CD4-positive, alpha-beta T cell treated with Interleukin-6 at 100 ng/mL for 8 hours (primary cell): ENCODE measurements at regions not wholly inside any gene's neighbourhood (a gene's known extent, or its start where the extent isn't known, plus 50 kb on each side); places are given as distances from the start of the nearest gene placed in this dataset.
"Not testable (repeated sequence)": the region's sequence is repeated elsewhere in the genome, so short reads cannot be mapped to it uniquely, and the experiment has no call there.

Experiments
- DNase-seq: peaks from one replicate; pipeline ENCODE4 v3.0.0-alpha.2; 2020; ENCODE audit warnings: mixed read lengths, low spot score

GRCh38 chr2:428591-428990, 140.7 kb upstream of the ALKAL2 start:
- no peak for DNase-seq

DNA sequence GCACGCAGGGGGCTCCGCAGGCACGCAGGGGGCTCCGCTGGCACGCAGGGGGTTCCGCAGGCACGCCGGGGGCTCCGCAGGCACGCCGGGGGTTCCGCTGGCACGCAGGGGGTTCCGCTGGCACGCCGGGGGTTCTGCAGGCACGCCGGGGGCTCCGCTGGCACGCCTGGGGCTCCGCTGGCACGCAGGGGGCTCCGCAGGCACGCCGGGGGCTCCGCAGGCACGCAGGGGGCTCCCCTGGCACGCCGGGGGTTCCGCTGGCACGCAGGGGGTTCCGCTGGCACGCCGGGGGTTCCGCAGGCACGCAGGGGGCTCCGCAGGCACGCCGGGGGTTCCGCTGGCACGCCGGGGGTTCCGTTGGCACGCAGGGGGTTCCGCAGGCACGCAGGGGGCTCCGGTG, 138.8 kb upstream of the ALKAL2 start:
- DNase-seq = not testable (repeated sequence)

GRCh38 chr2:425947-426346, 138.1 kb upstream of the ALKAL2 start:
- no peak for DNase-seq

- no peak for DNase-seq
Observed at GRCh38 chr2:425243-425642, 137.4 kb upstream of the ALKAL2 start.

DNA sequence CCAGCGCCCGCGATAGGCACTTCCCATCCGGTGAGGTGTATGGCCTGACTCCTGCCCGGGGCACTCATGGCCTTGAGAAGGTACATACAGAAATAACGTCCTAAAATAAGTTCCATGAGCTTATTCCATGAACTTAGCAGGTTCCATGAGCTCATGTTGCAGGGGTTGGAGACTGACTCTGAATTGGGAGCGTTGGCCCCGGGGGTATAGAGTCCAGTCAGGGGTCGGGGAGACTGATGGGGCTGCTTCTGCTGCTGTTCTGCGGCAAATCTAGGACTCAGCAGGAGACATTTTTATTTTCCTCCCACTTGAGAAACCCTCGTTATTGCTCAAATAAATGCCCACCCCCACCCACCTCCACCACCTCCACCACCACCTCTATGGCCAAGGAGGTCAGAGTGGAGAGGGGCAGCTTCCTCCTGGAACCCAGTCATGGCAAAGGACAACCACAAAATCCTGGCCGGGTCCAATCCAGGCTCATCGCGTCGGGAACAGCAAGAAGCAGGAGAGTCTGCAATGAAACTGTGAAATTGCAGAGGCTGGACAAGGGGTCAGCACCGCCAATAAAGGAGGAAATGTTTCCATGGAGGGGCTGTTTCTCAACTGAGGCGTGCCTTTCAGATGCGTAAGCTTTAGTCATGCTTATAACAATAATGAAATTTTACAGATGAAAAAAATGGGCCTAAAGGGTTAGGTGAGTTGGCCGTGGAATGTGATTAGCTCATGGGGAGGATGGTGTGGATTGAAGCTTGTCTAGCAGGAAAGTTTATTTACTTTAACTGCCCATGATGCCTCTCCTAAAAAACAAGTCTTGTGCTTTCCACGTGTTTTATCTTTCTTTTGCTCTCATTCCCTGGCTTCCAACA, 136.6 kb upstream of the ALKAL2 start:
- no peak for DNase-seq

DNA sequence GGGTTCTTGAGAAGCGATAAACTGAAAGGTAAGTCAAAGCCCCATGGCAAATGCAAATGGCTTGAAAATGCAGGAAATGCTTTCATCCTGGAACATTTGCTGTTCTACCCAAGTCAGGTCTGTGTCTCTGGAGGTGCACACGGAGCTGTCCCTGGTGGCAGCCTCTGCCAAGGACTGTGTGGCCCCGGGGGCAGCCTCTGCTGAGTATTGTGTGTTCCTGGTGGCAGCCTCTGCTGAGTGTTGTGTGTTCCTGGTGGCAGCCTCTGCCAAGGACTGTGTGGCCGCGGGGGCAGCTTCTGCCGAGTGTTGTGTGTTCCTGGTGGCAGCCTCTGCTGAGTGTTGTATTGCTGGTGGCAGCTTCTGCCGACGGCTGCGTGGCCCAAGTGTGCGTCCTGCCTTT, 135.6 kb upstream of the ALKAL2 start:
- DNase-seq = no peak

GRCh38 chr2:422676-423435, 135.0 kb upstream of the ALKAL2 start:
- DNase-seq = no peak

- no peak for DNase-seq
Observed at GRCh38 chr2:421406-421805, 133.5 kb upstream of the ALKAL2 start.

DNA sequence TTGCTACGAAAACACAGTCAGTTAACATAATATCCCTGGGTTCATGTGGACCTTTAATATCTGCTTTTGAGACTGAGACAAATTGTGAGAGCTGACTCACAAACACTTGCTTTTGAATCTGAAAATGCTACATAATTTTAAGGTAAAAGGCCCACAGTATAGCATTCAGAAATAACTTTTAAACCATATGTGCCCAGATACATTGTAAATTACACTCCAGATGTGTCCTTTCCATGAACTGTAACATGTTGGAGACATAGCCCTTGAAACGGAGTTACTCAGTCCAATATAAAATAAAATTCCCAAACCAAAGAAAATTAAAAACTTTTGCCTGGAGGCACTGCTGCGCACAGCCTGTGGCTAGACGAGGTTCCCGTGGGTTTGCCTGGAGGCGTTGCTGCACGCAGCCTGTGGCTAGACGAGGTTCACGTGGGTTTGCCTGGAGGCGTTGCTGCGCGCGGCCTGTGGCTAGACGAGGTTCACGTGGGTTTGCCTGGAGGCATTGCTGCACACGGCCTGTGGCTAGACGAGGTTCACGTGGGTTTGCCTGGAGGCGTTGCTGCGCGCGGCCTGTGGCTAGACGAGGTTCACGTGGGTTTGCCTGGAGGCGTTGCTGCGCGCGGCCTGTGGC, 131.9 kb upstream of the ALKAL2 start:
- DNase-seq = no peak

GRCh38 chr2:417662-418061, 129.8 kb upstream of the ALKAL2 start:
- no peak for DNase-seq

DNA sequence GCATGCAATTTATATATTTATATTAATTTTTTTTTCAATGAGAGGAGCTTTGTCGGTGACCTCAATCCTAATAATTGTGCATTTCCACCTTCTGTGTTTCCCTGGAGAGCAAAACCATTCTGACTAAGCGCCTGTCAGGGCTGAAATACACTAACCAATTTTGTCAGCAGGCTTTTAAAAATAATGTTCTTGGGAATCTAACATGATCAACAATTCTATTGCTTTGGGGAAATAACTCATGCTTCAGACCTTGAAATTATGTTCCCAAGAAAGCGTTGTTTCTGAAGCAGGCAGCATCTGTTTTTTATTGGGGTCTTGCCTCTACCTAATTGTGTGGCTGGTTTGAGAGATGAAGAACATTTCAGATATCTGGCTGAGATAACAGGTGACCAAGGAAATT, 129.1 kb upstream of the ALKAL2 start:
- no peak for DNase-seq

DNA sequence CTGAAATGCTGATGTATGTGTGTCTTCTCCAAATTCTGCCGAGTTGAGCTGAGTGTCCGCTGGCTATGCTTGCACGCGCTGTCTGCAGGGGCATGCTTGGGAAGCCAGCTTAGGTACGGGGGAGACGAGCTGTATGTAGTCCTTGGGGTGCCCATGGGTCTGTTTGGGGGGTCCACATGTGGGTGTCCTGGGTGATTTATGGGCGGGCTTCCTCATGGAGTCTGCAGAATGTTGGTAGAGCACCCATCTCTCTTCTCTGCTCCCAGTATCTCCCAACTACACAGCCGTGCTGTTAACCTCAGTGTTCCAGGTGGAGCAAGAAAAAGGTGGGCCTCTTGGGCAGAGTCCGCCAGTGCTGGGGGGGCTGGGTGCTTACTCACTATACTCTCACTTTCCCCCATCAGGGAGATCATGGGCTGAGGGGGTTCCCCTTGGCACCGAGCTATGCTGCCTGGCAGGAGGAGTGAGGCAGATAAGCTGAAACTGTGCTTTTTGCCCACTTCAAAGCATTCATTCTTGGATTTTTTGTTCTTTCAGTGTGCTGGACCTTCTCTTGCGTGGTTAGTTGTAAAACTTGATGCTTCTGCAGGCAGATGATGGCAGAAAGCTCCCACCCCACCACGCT, 128.2 kb upstream of the ALKAL2 start:
- DNase-seq = no peak

GRCh38 chr2:409523-409922, 121.6 kb upstream of the ALKAL2 start:
- no peak for DNase-seq

DNA sequence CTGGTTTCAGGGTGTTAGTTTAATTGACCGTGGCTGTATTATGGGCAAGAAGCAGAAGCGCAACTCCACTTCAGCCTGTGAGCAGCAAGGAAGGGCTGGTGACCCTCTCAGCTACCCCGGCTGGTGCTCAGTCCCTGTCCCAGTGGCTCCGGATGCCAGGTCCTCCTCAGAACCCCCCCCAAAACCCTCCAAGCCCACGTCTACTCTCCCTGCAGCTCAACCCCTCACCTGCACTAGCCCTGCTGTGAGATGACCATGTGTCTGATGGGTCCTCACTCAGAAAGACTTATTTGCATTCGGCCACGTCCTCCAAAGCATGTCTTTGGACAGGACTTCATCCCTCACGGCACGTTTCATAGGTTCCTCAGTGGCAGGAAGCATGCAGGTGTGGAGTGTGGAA, 119.7 kb upstream of the ALKAL2 start:
- DNase-seq = no peak

DNA sequence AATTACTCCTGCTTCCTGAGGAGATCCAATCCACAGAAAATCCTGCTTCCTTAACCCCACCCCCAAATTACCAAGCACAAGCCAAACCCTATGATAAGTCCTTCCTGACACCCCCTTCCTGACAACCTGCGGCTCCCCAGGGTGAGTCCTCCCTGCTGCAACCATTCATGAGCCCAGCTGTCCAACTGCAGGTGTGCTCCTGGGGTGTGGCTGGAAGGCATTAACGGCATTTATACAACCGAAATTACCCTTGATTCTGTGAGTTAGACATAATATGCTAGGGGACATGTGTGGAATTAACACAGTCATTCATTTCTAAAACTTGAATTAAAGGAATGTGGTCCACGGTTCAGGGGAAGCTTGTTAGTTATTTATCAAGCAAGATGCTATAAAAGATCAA, 119.0 kb upstream of the ALKAL2 start:
- no peak for DNase-seq

DNA sequence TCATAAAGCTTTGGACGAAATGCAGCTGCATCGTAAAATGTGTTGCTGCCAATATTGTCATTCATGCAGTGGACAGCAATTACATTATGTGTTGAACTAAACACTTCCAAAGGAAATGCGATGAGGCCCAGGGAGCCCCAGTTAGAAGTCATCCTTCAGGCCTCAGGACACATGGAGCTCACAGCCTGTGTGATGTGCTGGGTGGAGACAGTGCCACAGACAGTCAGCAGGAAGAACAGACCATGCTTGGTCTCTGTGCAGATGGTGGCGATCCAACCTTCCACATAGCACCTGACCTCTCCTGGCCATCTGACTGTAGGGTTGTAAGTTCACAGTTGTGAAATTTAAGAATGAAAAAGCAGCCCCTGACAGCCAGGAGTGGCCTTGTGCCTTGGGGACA, 118.3 kb upstream of the ALKAL2 start:
- DNase-seq = no peak

DNA sequence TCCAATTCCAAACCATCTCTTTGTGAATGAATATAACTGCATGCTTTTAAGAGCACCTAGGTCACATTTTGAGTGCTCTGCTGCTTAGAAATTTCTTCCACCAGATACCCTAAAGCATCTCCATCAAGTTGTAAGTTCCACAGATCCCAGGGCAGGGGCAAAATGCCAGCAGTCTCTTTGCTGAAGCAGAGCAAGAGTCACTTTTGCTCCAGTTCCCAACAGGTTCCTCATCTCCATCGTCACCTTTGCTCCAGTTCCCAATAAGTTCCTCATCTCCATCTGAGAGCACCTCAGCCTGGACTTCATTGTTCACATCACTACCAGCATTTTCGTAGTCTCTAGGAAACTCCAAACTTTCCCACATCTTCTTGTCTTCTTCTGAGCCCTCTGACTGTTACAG, 116.7 kb upstream of the ALKAL2 start:
- no peak for DNase-seq

- DNase-seq = no peak
Observed at GRCh38 chr2:403682-404081, 115.8 kb upstream of the ALKAL2 start.

DNA sequence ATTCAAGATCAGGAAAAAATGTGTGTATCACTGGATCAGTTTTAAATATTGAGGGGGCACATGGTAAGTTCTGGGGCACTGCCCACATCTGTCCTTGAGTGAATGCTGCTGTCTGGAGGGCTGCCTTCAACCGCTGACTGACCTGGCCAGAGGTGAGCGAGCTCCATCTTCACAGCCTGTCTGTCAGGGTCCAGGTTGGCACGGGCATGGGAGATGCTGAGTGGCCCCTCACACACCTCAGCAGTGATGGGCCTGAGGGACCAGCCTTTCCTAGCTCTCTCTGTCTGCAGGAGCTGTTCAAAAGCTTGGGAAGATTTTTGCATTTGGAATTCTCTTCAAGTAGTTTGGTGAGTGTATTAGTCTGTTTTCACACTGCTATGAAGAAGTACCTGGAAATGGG, 114.8 kb upstream of the ALKAL2 start:
- no peak for DNase-seq

DNA sequence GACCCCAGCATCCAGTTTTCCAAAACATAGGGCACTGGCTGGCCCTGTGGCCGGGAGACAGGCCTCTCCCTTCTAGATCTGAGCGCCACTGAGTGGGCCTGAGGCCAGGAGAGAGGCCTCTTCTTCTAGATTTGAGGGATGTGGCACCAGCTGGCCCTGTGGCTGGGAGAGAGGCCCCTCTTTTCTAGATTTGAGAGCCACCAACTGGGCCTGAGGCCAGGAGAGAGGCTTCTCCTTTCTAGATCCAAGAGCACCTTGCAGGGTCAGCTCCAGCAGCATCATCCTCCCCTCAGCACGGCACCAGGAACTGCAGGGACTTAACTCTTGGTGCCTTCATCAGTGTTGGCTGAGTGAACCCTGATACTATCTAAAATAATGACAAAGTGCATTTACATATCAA, 114.3 kb upstream of the ALKAL2 start:
- DNase-seq = no peak

- no peak for DNase-seq
Observed at GRCh38 chr2:401019-401679, 113.3 kb upstream of the ALKAL2 start.

- DNase-seq = no peak
Observed at GRCh38 chr2:397926-398325, 110.0 kb upstream of the ALKAL2 start.
